ENCODE measurements at regions not wholly inside any gene's neighbourhood (a gene's known extent, or its start where the extent isn't known, plus 50 kb on each side); places are given as distances from the start of the nearest gene placed in this dataset.

DNA sequence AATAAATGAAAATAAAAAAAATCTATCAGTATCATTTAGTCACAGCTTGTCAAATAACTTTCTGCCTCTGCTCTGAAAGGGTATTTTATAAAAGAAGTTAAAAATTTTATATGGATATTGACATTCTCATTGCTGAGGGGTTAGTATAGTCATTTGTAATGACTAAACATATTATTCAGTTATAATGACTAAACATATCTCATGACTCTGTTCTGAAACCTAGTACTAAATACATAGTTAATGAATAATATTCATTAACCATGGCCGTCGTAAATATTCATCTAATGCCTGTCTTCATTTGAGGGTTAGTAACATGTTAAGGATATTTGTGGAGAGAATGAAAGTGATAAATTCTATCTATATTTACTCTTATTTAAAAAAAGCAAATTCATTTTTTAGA, 69.1 kb upstream of the MAP4K3 start:
- H3K9me2 ChIP-seq (ENCODE audit: insufficient read depth) = no peaks in the 10 kb centered on the region
- no peak overlapping the region for H2AFZ ChIP-seq
- peak; percentile 35 for DNase-seq
- 64 to 76% methylated on average over 2 of the region's 2 CpGs for WGBS, 2 experiments (ENCODE audit: low coverage in 1 of 2, low lambda C conversion rate in 2 of 2, missing lambda C conversion rate in 2 of 2)
- no peak overlapping the region for H3K9ac ChIP-seq
- H3K4me1 ChIP-seq (ENCODE audit: insufficient read depth) = peaks cover 52% of the 10 kb centered on the region
- no peaks in the 10 kb centered on the region for H3K9me3 ChIP-seq (ENCODE audit: low read depth)
- no peak overlapping the region for H3K4me3 ChIP-seq
- 0 out of 2 replicates have a peak overlapping the region, but pooled peaks have one; percentile 0 for H3K27ac ChIP-seq
- peaks cover 10% of the 10 kb centered on the region for H3F3A ChIP-seq (ENCODE audit: insufficient read depth)
- H3K79me2 ChIP-seq (ENCODE audit: insufficient read depth) = no peaks in the 10 kb centered on the region
- no peak for TF ChIP-seq EZH2 (IDR thresholded peaks at IDR 0.05; ENCODE audit: insufficient read depth, poor library complexity, severe bottlenecking)
- no peak for TF ChIP-seq EZH2phosphoT487 (IDR thresholded peaks at IDR 0.05; ENCODE audit: insufficient read depth, low read depth)
- no peaks in the 10 kb centered on the region for H3K36me3 ChIP-seq (ENCODE audit: low read depth)
- H3K4me2 ChIP-seq (ENCODE audit: unreplicated experiment) = no peak overlapping the region
- H3K27me3 ChIP-seq (replicated peaks; ENCODE audit: insufficient read depth) = no peaks in the 10 kb centered on the region
- no peaks in the 10 kb centered on the region for H4K20me1 ChIP-seq (ENCODE audit: insufficient read depth)
- in situ Hi-C loops (cut with MboI) = no loop called here

DNA sequence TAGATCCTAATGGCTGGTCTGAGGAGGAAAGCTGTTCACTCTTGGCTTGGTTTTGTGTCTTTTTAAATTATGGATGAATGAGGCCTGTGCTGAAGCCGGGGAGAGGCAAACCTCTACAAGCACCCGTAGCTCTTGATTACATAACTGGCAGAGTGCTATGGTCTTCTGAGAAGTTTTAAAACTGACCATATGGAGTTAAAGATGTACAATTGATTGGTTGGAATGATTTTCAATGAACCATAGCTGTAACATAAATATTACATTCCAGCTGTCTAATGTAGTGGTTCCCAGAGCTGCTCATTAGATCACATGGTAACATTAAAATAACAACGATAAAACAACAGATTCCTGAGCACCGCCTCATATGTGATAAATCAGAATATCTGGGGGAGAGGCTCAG, 71.1 kb upstream of the MAP4K3 start:
- no peak overlapping the region for H3K9ac ChIP-seq

DNA sequence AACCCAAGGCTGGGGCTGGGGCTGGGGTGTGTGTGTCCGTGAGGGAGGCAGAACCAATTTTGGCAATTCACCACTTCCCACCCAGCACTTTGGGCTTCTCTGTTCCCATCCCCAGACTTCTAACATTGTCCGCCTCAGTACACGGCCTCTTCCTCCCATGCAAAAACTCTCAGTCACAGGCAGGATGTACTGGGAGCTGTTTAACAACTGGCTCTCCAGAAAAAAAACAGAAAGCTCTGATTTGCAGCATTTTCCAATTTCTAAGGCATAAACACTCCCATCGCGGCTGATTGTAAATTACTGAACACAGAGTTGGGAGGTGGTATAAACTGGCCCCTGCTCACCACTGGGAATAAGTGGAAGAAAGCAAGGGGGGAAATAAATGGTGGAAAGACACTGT, 73.1 kb upstream of the MAP4K3 start:
- Histone ChIP-seq H4K20me1 (ENCODE audit: insufficient read depth) (no peaks in the 10 kb centered on the region), H3K4me1 (ENCODE audit: insufficient read depth) (peaks cover 44% of the 10 kb centered on the region), H3K4me3 (no peak overlapping the region), H3F3A (ENCODE audit: insufficient read depth) (peaks cover 7% of the 10 kb centered on the region; the same call in 1 of the 2 replicates), H3K27ac (no peak overlapping the region), H3K79me2 (ENCODE audit: insufficient read depth) (no peaks in the 10 kb centered on the region), H3K9ac (no peak overlapping the region), H3K27me3 (replicated peaks; ENCODE audit: insufficient read depth) (no peaks in the 10 kb centered on the region), H3K4me2 (ENCODE audit: unreplicated experiment) (no peak overlapping the region), H3K36me3 (ENCODE audit: low read depth) (no peaks in the 10 kb centered on the region), H2AFZ (no peak overlapping the region), H3K9me3 (ENCODE audit: low read depth) (no peaks in the 10 kb centered on the region), H3K9me2 (ENCODE audit: insufficient read depth) (no peaks in the 10 kb centered on the region)
- no peak for DNase-seq
- in situ Hi-C loops (cut with MboI) = no loop called here
- TF ChIP-seq EZH2phosphoT487 (IDR thresholded peaks at IDR 0.05; ENCODE audit: insufficient read depth, low read depth) = no peak
- 89 to 91% methylated on average over 5 of the region's 5 CpGs for WGBS, 2 experiments (ENCODE audit: low coverage in 1 of 2, low lambda C conversion rate in 2 of 2, missing lambda C conversion rate in 2 of 2)

More for the DNA sequence above, 71.1 kb upstream of the MAP4K3 start:
- Histone ChIP-seq H3K4me1 (ENCODE audit: insufficient read depth) (peaks cover 55% of the 10 kb centered on the region), H4K20me1 (ENCODE audit: insufficient read depth) (no peaks in the 10 kb centered on the region), H3K4me3 (no peak overlapping the region), H3K27me3 (replicated peaks; ENCODE audit: insufficient read depth) (no peaks in the 10 kb centered on the region), H3F3A (ENCODE audit: insufficient read depth) (peaks cover 14% of the 10 kb centered on the region), H2AFZ (no peak overlapping the region), H3K9me3 (ENCODE audit: low read depth) (no peaks in the 10 kb centered on the region), H3K79me2 (ENCODE audit: insufficient read depth) (no peaks in the 10 kb centered on the region), H3K36me3 (ENCODE audit: low read depth) (no peaks in the 10 kb centered on the region), H3K27ac (no peak overlapping the region), H3K9me2 (ENCODE audit: insufficient read depth) (no peaks in the 10 kb centered on the region), H3K4me2 (ENCODE audit: unreplicated experiment) (no peak overlapping the region)
- WGBS, 2 experiments (ENCODE audit: low coverage in 1 of 2, low lambda C conversion rate in 2 of 2, missing lambda C conversion rate in 2 of 2) = 69 to 76% methylated on average over 4 of the region's 4 CpGs
- in situ Hi-C loops (cut with MboI) = no loop called here
- DNase-seq = peak; percentile 53
- TF ChIP-seq EZH2 (IDR thresholded peaks at IDR 0.05; ENCODE audit: insufficient read depth, poor library complexity, severe bottlenecking) (no peak), EZH2phosphoT487 (IDR thresholded peaks at IDR 0.05; ENCODE audit: insufficient read depth, low read depth) (no peak)

DNA sequence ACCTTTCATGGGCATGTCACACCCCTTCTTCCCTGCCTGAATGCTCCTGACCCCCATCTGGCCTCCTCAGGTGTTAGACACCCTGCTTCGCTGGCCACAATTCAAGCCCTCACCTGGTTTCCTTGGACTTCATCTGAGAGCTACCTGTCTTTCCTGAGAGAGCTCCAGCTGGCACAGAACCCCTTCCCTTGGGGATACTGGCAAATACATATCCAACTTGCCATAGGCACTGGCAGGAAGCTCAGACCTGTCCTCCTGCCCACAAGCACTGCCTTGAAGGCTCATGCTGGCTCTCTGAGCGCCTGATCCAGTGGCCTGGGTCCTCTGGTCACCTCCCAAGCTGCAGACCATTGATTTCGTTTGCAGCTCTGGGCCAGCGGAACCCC, 74.1 kb upstream of the MAP4K3 start:
- no peaks in the 10 kb centered on the region for H3K27me3 ChIP-seq (replicated peaks; ENCODE audit: insufficient read depth)
- no peak overlapping the region for H3K27ac ChIP-seq
- H4K20me1 ChIP-seq (ENCODE audit: insufficient read depth) = no peaks in the 10 kb centered on the region
- H3K79me2 ChIP-seq (ENCODE audit: insufficient read depth) = no peaks in the 10 kb centered on the region
- no peaks in the 10 kb centered on the region for H3K9me2 ChIP-seq (ENCODE audit: insufficient read depth)
- TF ChIP-seq EZH2phosphoT487 (IDR thresholded peaks at IDR 0.05; ENCODE audit: insufficient read depth, low read depth) (no peak), EZH2 (IDR thresholded peaks at IDR 0.05; ENCODE audit: insufficient read depth, poor library complexity, severe bottlenecking) (no peak)
- 90 to 96% methylated on average over 4 of the region's 4 CpGs for WGBS, 2 experiments (ENCODE audit: low coverage in 1 of 2, low lambda C conversion rate in 2 of 2, missing lambda C conversion rate in 2 of 2)
- no peak overlapping the region for H3K9ac ChIP-seq
- in situ Hi-C loops (cut with MboI) = no loop called here
- H3K36me3 ChIP-seq (ENCODE audit: low read depth) = no peaks in the 10 kb centered on the region
- H3K4me2 ChIP-seq (ENCODE audit: unreplicated experiment) = no peak overlapping the region
- H3K4me3 ChIP-seq = no peak overlapping the region
- no peak for DNase-seq
- peaks cover 33% of the 10 kb centered on the region for H3K4me1 ChIP-seq (ENCODE audit: insufficient read depth)
- no peak overlapping the region for H2AFZ ChIP-seq
- peaks cover 7% of the 10 kb centered on the region; the same call in 1 of the 2 replicates for H3F3A ChIP-seq (ENCODE audit: insufficient read depth)
- H3K9me3 ChIP-seq (ENCODE audit: low read depth) = no peaks in the 10 kb centered on the region

All from GM23248 (cell line).